ENCODE measurements at regions not wholly inside any gene's neighbourhood (a gene's known extent, or its start where the extent isn't known, plus 50 kb on each side); places are given as distances from the start of the nearest gene placed in this dataset.

DNA sequence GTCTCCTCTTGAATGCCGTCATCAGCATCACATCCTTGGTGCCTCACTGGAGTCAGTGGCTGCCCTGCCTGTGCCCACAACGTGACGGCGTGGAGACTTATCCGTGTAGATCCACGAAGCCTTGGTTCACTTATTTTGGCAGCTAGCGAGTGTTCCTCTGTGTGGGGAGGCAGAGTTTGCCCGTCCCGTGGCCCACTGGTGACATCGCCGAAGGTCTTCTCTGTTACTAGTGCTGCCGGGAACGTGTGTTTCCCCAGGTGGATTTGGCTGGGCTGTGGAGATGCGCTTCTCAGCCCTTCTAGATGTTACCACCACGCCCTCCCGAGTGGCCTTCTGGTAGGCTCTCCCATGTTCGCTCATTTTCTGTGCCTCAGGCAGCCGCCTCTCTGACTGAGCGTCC is 169.6 kb downstream of the SEC14L1 start:
- DNase-seq (ENCODE audit: low spot score), result no peak
- TF ChIP-seq, protein P1, sequence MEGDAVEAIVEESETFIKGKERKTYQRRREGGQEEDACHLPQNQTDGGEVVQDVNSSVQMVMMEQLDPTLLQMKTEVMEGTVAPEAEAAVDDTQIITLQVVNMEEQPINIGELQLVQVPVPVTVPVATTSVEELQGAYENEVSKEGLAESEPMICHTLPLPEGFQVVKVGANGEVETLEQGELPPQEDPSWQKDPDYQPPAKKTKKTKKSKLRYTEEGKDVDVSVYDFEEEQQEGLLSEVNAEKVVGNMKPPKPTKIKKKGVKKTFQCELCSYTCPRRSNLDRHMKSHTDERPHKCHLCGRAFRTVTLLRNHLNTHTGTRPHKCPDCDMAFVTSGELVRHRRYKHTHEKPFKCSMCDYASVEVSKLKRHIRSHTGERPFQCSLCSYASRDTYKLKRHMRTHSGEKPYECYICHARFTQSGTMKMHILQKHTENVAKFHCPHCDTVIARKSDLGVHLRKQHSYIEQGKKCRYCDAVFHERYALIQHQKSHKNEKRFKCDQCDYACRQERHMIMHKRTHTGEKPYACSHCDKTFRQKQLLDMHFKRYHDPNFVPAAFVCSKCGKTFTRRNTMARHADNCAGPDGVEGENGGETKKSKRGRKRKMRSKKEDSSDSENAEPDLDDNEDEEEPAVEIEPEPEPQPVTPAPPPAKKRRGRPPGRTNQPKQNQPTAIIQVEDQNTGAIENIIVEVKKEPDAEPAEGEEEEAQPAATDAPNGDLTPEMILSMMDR (IDR thresholded peaks at IDR 0.05; ENCODE audit: borderline replicate concordance, control extremely low read depth, extremely low read depth, insufficient read depth, missing control alignments), result no peak
- in situ Hi-C loops (cut with MboI; ENCODE audit: low sequenced_read_pairs, unreplicated experiment), result no loop called here

DNA sequence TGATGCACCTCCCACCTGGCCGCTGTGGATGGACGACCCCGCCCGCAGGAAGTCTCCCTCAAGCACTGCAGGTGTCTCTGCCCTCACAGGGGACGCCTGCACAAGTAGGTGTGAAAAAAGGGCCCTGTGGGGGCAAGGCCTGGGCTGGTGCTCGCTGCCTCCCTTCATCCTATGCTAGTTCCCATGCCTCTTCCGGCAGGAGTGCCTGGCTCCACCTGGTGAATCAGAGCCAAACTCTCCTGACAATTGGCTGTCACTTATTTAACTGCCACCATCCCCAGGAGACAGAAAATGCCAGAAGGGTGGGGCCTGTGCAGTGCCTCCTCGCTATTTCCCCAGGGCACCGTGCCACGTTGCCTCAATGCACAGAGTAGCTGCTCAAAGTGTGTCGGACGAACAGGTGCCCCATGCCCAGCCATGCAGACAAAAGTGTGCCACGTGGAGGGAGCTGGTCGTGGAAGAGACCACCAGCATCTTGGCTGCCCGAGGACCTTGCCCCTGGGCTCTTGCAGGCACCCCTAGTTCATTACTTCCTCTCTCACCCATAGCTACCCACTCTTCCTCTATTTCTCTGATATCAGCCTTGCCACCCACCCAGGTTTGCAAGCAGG is 170.7 kb downstream of the SEC14L1 start:
- TF ChIP-seq, protein P1 (IDR thresholded peaks at IDR 0.05; ENCODE audit: borderline replicate concordance, control extremely low read depth, extremely low read depth, insufficient read depth, missing control alignments), result no peak
- DNase-seq (ENCODE audit: low spot score), result no peak
- in situ Hi-C loops (cut with MboI; ENCODE audit: low sequenced_read_pairs, unreplicated experiment), result no loop called here

DNA sequence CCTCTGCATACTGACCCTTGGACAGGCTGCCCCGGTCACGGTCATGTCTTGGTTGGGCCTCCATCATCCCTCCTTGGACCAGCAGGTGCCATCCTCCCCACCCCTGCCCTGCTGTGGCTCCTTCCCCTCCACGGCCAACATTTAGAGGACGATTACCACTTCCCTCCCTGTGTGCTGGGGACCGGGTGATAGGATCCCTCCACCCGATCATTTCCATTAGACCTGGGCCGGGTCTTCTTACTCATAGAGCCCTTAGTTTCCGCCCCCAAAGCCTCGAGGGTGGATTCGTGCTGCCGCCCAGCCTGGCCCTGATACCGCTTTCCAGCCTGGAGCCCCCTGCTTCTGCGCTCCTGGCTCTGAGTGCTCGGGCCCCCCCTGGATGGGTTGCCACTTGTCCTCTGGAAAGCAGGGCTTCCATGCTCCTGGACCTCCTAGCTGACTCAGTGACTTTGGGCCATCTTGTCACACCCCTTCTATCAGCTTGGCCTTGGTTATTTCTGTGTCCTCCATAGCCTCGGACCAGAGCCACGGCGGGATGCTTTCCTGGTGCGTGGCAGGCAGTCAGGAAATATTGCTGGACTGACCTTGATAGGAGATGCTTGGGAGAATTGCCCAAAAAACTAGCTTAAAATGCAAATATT is 171.4 kb downstream of the SEC14L1 start:
- no peak for DNase-seq (ENCODE audit: low spot score)
- in situ Hi-C loops (cut with MboI; ENCODE audit: low sequenced_read_pairs, unreplicated experiment), result no loop called here
- TF ChIP-seq, protein P1 (IDR thresholded peaks at IDR 0.05; ENCODE audit: borderline replicate concordance, control extremely low read depth, extremely low read depth, insufficient read depth, missing control alignments), result no peak

DNA sequence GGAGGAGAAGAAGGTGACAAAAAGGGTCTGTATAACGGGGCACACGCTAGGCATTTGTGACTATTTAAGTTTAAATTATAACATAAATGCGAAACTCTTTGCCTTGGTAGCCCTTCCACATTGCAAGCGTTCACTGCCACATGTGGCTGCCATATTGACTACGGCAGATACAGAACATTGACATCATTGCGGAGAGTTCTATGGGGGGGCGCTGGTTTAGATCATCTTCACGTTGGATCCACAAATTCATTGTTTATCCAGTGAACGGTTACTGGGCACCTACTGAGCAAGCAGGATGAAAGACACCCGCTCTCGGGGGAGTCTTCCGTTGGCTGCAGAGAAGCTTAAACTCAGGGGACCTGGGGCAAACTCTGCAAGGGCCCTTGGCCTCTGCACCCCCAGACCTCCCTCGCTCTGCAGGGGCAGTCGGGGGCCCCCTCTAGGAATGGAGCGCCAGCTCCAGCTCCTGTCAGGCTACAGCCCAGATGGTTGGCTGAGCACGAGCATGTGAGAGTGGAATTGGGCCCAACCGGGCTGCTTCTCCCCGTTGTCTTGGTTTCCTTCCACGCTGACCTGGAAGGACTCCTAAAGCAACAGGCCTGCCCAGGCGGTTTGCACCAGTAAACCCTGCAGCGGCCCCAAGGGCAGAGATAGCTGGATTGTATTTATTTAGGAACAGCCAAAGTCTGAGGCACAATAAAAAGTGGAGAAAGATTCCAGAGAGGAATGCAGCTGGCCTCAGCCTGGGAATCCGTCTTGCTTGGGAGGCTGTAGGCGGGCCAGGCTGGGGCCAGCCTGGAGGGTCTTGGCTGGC is 172.2 kb downstream of the SEC14L1 start:
- TF ChIP-seq, protein P1 (IDR thresholded peaks at IDR 0.05; ENCODE audit: borderline replicate concordance, control extremely low read depth, extremely low read depth, insufficient read depth, missing control alignments), result no peak
- no peak for DNase-seq (ENCODE audit: low spot score)
- in situ Hi-C loops (cut with MboI; ENCODE audit: low sequenced_read_pairs, unreplicated experiment), result no loop called here

DNA sequence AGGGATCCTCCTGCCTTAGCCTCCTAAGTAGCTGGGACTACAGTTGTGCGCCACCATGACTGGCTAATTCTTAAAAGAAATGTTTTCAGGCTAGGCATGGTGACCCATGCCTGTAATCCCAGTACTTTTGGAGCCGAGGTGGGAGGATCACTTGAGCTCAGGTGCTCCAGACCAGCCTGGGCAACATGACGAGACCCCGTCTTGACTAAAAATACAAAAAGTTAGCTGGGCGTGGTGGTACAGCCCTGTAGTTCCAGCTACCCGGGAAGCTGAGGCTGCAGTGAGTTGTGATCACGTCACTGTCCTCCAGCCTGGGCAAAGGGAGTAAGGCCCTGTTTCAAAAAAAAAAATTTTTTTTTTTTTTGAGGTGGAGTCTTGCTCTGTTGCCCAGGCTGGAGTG is 173.1 kb downstream of the SEC14L1 start:
- DNase-seq (ENCODE audit: low spot score), result no peak
- TF ChIP-seq, protein P1 (IDR thresholded peaks at IDR 0.05; ENCODE audit: borderline replicate concordance, control extremely low read depth, extremely low read depth, insufficient read depth, missing control alignments), result no peak
- in situ Hi-C loops (cut with MboI; ENCODE audit: low sequenced_read_pairs, unreplicated experiment), result no loop called here

DNA sequence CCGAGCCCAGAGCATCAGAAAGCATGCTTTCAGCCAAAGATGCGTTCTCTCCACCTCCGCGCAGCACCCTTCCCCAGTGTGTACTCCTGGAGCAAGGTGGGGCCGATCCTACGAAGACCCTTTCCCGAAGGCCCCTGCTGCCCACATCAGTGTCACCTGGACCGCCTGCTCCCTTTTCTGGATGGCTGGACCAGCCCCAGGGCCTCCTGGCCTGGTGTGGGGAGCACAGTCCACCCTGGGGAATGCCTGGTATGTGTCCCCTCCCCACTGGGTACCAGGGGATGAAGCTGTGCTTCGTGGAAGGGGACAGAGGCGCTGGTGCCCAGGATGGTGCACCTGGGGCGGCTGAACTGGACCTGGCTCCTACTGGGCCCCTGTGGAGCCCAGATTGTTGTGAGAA is 173.8 kb downstream of the SEC14L1 start:
- TF ChIP-seq, protein P1 (IDR thresholded peaks at IDR 0.05; ENCODE audit: borderline replicate concordance, control extremely low read depth, extremely low read depth, insufficient read depth, missing control alignments), result no peak
- in situ Hi-C loops (cut with MboI; ENCODE audit: low sequenced_read_pairs, unreplicated experiment), result no loop called here
- no peak for DNase-seq (ENCODE audit: low spot score)
